Neural progenitor cell (in vitro differentiated cells): ENCODE measurements at regions not wholly inside any gene's neighbourhood (a gene's known extent, or its start where the extent isn't known, plus 50 kb on each side); places are given as distances from the start of the nearest gene placed in this dataset.

Source experiments
- CTCF ChIP-seq: fragments of 200-600 bp; sonication (generic); IDR thresholded peaks from 2 replicates; pipeline ENCODE4 v1.5.1; 2017; ENCODE audit warnings: antibody characterized with exemption, mild to moderate bottlenecking
- EZH2phosphoT487 ChIP-seq: fragments of 200-600 bp; sonication (generic); IDR thresholded peaks from 2 replicates; pipeline ENCODE4 v1.6.1; 2017; ENCODE audit warnings: antibody characterized with exemption

- TF ChIP-seq CTCF (no peak), EZH2phosphoT487 (no peak)
These were observed 376.1 kb upstream of the MCTP2 start for GRCh38 chr15:93855181-93855826.
